ENCODE measurements at regions not wholly inside any gene's neighbourhood (a gene's known extent, or its start where the extent isn't known, plus 50 kb on each side); places are given as distances from the start of the nearest gene placed in this dataset.

DNA sequence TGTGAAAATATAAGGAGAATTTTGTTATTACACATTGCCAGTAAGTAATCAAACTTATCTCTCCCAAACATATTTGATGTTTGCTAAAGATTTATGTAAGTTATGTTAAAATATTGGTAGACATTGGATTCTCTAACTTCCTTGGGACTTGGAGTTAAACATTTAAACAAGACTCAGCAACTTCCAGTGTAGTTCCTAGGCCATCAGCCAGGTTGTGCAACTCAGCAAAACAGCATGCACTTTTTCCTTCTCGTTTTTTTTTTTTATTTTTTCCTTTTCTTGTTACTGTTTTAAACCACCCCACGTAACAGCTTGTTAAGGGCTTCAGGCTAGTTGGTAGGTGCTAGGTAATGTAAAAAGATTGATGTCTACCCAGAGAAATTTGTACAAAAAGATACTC, 510.4 kb downstream of the ANKRD50 start:
- TF ChIP-seq POLR2A (IDR thresholded peaks at IDR 0.05) = no peak
- TF ChIP-seq, protein P1, sequence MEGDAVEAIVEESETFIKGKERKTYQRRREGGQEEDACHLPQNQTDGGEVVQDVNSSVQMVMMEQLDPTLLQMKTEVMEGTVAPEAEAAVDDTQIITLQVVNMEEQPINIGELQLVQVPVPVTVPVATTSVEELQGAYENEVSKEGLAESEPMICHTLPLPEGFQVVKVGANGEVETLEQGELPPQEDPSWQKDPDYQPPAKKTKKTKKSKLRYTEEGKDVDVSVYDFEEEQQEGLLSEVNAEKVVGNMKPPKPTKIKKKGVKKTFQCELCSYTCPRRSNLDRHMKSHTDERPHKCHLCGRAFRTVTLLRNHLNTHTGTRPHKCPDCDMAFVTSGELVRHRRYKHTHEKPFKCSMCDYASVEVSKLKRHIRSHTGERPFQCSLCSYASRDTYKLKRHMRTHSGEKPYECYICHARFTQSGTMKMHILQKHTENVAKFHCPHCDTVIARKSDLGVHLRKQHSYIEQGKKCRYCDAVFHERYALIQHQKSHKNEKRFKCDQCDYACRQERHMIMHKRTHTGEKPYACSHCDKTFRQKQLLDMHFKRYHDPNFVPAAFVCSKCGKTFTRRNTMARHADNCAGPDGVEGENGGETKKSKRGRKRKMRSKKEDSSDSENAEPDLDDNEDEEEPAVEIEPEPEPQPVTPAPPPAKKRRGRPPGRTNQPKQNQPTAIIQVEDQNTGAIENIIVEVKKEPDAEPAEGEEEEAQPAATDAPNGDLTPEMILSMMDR (IDR thresholded peaks at IDR 0.05) = no peak
- no peak for TF ChIP-seq EP300 (IDR thresholded peaks at IDR 0.05)

Measured in upper lobe of left lung (tissue), 4 donors.